GM19239 (cell line): ENCODE measurements at regions not wholly inside any gene's neighbourhood (a gene's known extent, or its start where the extent isn't known, plus 50 kb on each side); places are given as distances from the start of the nearest gene placed in this dataset.

Experiments used
- DNase-seq: peaks from one replicate; pipeline ENCODE4 v3.0.0; 2011; ENCODE audit warnings: low spot score; ENCODE audit not compliant: insufficient read length
- FAIRE-seq: peaks from 2 replicates; lab custom pipeline; 2011; peaks lifted over from hg19 to GRCh38; lab: Jason Lieb, UNC

DNA sequence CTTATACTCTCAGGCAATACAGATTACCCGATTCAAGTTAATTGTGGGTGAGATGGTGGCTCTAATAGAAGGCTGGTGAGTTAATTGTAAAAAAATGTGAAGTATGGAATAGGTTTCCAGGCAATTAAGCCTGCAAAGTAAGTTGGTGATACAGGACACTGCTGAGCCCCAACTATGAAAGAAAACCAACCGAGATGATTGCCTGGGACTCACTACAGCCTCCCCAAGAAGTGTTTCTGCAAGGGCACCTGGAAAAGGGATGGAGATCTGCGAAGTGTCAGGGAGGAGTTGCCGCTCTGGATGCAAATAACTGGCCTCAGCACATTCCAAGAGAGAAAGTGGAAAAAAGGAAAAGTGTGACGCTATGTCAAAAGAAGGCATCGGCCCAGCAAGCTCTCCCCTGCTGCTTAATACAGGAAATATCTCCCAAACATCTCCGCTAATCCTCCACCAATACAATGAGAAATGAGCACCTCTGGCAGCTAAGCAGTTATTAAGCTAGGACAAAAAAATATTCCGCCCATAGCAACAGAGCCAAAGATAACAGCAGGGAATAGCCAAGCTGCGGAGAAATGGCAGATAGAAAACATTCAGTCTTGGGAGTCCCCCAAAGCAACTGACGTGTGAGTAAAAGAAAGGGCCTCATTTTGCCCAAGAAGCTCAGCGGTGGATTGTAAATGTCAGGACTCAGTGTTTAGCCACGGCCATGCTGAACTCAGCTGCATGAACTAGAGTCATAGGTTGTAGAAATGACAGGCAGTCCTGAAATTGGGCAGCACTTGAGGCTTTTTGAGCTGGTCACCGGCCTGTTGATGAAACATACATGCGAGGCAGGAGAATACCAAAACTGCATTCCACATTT lies 133.7 kb downstream of the SNX19 start:
- no peak for DNase-seq
- no peak for FAIRE-seq

DNA sequence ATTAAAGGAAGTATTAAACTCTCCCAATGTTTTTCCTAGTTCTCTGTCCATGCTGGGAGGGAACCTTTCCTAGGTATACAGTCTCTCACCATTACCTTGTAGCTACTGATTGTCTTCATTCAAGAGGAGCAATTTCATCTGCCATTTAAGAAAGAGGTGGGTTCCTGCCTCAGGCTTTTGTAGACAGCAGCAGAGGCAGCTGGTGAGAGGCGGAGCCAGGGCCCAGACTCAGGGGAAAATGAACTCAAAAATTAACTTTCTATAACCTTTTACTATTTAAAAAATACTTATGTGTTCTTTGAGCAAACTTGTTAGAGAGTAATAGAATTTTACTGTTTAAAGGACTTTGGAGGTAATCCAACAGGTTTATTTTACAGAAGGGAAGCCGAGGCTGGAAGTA lies 133.0 kb downstream of the SNX19 start:
- no peak for DNase-seq
- FAIRE-seq: no peak

- FAIRE-seq: no peak
- no peak for DNase-seq
Observed at GRCh38 chr11:130785380-130786116, 130.7 kb downstream of the SNX19 start.

GRCh38 chr11:130786586-130786985 lies 129.7 kb downstream of the SNX19 start:
- FAIRE-seq: no peak
- DNase-seq: no peak

DNA sequence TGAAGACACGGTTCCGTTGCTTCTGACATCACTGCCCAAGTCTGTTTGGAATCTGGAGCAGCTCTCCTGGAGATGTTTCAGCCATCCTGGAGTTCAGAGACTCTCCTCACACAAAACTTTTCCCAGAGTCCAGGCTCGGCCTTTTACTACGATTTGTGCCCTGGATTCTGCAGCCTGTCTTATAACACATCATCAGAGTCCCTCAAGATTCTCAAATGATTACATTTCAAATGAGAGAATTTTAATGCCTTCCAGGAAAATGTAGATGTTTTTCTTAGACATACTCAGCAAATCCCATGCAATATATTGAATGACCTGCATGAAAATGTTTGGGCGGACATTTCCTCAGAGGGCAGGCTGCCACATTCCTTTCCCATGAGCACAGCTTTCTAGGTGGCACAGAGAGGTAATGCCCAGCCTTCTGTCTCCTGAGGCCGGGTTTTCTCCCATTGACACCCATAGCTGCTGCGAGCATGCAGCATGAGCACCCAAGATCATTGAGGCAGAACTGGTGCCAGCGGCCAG lies 129.1 kb downstream of the SNX19 start:
- no peak for DNase-seq
- FAIRE-seq: no peak

DNA sequence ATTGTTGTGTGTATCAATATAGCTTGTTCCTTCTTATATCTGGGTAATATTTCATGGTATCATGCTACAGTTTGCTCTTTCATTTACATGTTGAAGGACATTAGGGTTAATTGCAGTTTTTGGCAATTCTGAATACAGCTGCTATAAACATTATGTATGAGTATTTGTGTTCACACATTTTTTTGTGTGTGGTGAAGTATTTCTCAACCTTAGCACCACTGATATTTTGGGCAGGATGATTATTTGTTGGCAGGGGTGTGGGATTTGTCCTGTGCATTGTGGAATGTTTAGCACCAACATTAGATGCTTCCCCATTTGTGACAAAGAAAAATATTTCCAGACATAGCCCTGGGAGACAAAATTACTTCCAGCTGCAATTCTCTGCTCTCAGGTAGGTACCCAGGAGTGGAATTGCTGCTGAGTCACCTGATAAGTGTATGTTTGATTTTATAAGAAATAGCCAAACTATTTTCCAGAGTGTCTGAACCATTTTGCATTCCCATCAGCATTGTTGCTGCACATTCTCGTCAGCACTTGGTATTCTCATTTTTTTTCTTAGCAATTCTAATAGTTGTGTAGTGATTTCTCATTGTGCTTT lies 128.2 kb downstream of the SNX19 start:
- FAIRE-seq (no peak), DNase-seq (no peak)

- FAIRE-seq (no peak), DNase-seq (no peak)
Observed at GRCh38 chr11:130789056-130789640, 127.1 kb downstream of the SNX19 start.

DNA sequence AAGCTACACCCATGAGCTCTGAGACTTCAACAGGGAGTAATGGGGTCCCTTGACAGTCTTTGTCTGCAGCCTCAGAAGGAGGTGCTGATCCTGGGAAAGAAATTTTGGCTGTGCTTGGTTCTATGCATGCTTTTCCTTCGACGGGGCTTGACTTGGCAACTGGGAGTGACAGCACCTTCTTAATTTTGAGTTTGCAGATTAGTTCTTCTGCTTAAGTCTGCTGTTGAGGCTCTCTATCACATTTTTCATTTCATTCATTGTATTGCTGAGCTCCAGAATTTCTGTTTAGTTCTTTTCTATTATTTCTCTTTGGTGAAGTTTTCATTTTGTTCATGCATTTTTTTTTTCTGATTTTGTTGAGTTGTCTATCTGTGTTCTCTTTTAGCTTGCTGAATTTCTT lies 125.6 kb downstream of the SNX19 start:
- FAIRE-seq: no peak
- no peak for DNase-seq

GRCh38 chr11:130792772-130793171 lies 123.5 kb downstream of the SNX19 start:
- FAIRE-seq (no peak), DNase-seq (no peak)

- FAIRE-seq (no peak), DNase-seq (no peak)
Observed at GRCh38 chr11:130796828-130797227, 119.5 kb downstream of the SNX19 start.

GRCh38 chr11:130798280-130798679 lies 118.0 kb downstream of the SNX19 start:
- DNase-seq (no peak), FAIRE-seq (no peak)

DNA sequence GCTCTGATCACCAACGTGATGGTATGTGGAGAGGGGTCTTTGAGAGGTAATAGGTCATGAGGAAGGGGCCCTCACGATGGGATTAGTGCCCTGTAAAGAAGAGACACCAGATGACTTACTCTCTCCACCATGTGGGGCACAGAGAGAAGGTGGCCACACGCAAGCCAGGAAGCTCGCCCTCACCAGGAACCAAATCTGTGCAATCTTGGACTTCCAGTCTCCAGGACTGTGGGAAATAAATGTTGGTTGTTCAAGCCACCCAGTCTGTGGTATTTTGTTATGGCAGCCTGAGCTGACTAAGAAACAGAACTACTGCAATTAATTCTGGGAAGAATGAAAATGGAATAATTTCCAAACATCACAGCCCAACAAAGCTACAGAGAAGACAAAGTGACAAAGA lies 117.5 kb downstream of the SNX19 start:
- DNase-seq: no peak
- no peak for FAIRE-seq

DNA sequence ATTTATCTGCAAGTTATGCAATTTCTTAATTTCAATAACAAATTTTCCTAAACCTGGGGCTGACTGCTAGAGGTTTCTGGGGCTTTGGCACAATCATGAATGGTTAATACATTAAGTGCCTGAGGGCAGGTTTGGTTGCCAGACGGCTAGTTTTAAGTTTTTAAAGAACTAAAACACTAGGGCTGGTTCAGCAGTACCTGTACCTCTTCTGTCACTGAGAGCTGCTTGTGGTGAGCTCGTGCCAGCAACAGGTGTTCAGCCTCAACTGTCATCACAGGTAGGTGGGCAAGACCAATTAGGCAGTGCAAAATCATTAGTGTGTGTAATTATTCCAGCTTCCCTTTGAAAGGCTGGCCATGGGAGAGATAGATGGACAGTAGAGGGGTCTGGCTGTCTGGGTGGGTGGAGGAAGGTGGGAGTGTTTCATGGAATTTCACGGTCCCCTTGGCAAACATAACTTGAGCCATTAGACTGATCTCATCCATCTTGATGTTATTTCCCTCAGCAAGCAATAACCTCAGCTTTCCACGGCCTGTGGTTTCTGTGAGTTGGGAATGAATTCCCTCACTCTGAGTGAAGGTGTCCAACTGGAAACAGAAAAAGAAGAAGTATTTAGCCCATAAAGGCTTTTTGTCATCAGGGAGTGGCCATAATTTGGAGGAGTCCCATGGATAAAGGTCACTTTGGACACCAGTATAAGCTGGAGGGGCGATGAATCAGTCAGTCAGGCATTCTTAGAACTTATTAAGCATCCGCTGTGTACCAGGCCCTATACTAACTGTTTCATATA lies 114.8 kb downstream of the SNX19 start:
- FAIRE-seq (no peak), DNase-seq (no peak)

DNA sequence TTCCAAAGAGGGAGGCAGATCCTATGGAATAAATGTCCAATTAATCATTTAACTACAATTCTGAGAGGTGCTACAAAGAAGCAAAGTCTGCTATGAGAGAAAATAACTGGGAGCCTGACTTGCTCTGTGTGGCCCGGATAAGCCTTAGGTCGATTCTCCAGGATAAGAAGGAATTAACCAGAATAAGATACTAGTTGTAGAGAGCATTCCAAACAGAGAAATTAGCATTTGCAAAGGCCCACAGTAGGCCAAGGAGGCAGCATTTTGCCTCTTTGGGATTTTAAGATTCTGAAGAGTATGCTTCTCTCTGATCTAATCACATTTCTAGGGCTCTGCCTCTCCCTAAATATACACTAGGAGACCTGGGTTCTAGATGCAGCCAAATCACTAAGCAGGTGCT lies 113.7 kb downstream of the SNX19 start:
- no peak for DNase-seq
- no peak for FAIRE-seq

DNA sequence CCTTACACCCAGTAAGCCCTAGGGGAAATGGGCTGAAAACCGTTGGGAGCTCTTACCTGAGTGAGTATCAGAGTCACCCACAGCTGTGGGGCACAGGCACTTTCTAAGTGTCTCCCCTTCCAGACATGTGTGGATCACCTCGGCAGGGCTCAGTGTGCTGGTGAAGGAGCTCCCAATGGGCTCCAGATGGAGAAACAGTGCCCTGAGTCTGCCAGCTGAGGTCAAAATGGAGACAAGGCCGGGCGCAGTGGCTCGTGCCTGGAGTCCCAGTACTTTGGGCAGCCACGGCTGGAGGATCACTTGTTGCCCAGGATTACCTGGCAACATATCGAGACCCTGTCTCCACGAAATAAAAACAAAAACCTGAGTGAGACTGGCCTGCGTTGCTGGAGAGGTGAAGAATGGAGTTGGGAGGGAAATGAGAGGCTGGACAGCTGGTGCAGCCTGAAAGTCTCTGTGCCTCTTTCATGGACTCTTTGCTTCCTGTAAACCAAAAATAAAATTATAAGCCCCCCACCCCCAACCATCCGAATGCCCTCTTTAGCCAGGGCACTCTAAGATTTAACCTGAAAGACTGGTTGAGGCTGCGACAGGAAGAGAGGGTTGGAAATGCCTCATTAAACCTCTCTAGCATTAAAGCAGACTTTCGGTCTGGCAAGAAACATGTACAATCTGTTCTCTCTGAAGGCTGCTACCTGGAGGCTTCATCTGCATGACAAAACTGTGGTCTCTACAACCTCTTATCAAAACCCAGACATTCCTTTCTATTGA lies 111.8 kb downstream of the SNX19 start:
- FAIRE-seq (no peak), DNase-seq (no peak)

DNA sequence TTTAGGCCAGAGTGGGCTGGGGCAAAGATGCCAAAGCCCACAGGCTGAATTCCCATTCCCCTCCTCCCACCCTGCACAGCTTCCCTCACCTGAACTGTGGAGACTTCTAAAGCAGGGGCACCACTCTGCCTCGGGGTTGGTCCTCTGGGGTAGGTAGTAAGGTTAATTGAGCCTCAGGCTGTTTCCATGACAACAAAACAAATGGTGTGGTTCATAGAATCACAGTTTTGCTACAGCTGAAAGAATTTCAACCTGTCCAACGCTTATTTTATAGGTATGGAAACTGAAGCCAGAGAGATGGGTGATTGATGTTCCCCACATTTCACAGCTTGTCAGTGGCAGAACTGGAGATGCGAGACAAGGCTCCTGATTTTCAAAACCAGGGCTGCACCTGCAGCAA lies 109.5 kb downstream of the SNX19 start:
- no peak for DNase-seq
- FAIRE-seq: no peak

- DNase-seq: no peak
- no peak for FAIRE-seq
Observed at GRCh38 chr11:130808541-130808940, 107.7 kb downstream of the SNX19 start.

DNA sequence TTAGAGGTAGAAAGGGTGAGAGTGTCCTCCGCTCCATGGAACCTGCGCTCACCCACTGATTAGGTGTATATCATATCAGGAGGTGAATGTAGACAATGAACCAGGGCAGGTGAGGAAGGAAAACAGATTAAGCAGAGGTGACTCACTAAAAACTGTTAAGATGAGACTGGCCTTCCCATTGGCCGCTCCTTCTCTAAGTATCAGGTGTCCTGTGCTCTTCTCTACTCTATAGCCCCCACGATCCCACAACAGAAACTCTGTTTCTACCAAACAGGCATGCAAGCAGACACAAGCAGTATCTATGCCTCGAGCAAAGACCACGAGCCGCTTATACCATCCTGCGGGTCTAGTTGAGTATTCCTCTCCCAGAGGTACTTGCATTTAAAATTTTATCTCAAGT lies 103.1 kb downstream of the SNX19 start:
- FAIRE-seq (no peak), DNase-seq (no peak)

GRCh38 chr11:130813638-130814037 lies 102.6 kb downstream of the SNX19 start:
- DNase-seq: no peak
- FAIRE-seq: no peak
